IPS DF 6.9 (cell line): ENCODE measurements at regions not wholly inside any gene's neighbourhood (a gene's known extent, or its start where the extent isn't known, plus 50 kb on each side); places are given as distances from the start of the nearest gene placed in this dataset.
"Not testable (repeated sequence)": the region's sequence is repeated elsewhere in the genome, so short reads cannot be mapped to it uniquely, and the experiment has no call there.

Source experiments
- DNase-seq: peaks from one replicate; pipeline ENCODE4 v3.0.0-alpha.2; 2013; ENCODE audit warnings: low read depth, low spot score
- H3K27ac ChIP-seq: one replicate; pipeline ENCODE4 v1.5.1; 2013; ENCODE audit warnings: low read length, control low read depth
- H3K27me3 ChIP-seq: 2 replicates; pipeline ENCODE4 v1.6.1; 2013; ENCODE audit warnings: mild to moderate bottlenecking, low read length; ENCODE audit not compliant: control insufficient read depth, insufficient read depth
- H3K36me3 ChIP-seq: 2 replicates; pipeline ENCODE4 v1.6.1; 2013; ENCODE audit warnings: low read length; ENCODE audit not compliant: control insufficient read depth, insufficient read depth
- H3K4me1 ChIP-seq: 2 replicates; pipeline ENCODE4 v1.6.1; 2013; ENCODE audit warnings: low read length; ENCODE audit not compliant: control insufficient read depth, insufficient read depth
- H3K4me3 ChIP-seq: 2 replicates; pipeline ENCODE4 v1.5.1; 2013; ENCODE audit warnings: mild to moderate bottlenecking, low read length
- H3K9me3 ChIP-seq: 2 replicates; pipeline ENCODE4 v1.6.1; 2013; ENCODE audit warnings: low read length, inconsistent platforms; ENCODE audit not compliant: control insufficient read depth, insufficient read depth
- WGBS: extraction: QIAGEN DNeasy Blood & Tissue Kit; methylation state at CpG from one replicate; pipeline ENCODE4 v1.1.7; 2013; ENCODE audit warnings: mixed read lengths, missing lambda C conversion rate; ENCODE audit not compliant: insufficient read length, insufficient coverage; 5-methylcytosine and 5-hydroxymethylcytosine counted together

DNA sequence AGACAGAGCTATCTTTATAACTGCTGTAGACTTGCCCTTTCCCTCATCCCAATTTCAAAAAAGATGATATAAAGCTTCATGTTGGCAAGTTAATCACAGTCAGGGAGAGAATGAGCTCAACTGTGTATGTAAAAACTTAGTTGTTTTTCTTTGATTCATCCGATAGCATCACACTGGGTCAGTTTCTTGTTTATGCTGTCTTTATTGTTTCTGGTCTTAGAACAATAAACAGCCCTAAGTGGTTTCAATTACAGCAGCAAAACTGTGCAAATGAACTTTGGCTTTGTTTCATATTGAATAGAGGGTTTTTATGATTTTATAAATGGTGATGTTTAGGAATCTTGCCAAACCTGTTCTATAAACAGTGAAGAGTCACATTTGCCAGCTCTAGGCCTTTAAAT is 423.8 kb upstream of the CXADR start:
- no peaks in the 10 kb centered on the region for H3K36me3 ChIP-seq
- WGBS = no CpG with 5 or more reads among the region's 1 CpG
- no peak overlapping the region for H3K27ac ChIP-seq
- no peaks in the 10 kb centered on the region for H3K9me3 ChIP-seq
- no peaks in the 10 kb centered on the region for H3K4me1 ChIP-seq
- DNase-seq = no peak
- H3K4me3 ChIP-seq = no peak overlapping the region
- H3K27me3 ChIP-seq = no peaks in the 10 kb centered on the region

DNA sequence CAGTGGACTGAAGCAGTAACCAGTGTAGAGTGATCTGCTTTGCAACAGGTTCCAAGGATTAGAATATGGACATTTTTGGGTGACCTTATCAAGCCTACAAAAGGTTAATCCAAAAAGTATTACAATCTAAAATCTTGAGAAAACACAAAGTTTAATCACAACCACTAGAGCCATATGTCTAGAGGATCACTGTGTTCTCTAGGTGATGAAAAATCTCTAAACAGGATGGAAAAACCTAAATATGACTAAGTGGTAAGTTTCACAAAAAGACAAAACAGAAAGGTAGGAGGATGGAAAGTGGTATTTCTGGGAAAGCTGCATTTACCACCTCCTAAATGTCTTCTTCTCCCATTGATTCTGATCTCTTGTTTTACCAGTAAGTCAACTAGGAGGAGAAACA is 411.1 kb upstream of the CXADR start:
- Histone ChIP-seq H3K4me3 (no peak overlapping the region), H3K27ac (no peak overlapping the region), H3K27me3 (no peaks in the 10 kb centered on the region), H3K9me3 (no peaks in the 10 kb centered on the region), H3K36me3 (no peaks in the 10 kb centered on the region), H3K4me1 (no peaks in the 10 kb centered on the region)
- DNase-seq = no peak

DNA sequence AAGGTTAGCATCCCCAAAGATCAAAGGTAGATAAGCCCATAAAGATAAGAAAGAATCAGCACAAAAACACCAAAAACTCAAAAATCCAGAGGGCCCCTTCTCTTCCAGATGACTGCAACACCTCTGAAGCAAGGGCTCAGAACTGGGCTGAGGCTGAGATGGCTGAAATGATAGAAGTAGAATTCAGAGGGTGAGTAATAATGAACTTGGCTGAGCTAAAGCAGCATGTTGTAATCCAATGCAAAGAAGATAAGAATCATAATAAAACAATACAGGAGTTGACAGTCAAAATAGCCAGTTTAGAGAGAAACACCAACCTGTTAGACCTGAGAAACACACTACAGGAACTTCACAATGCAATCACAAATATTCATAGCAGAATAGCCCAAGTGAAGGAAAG is 406.9 kb upstream of the CXADR start:
- DNase-seq = no peak
- no peak overlapping the region for H3K4me3 ChIP-seq
- no peak overlapping the region for H3K27ac ChIP-seq
- no peaks in the 10 kb centered on the region for H3K4me1 ChIP-seq
- H3K9me3 ChIP-seq = no peaks in the 10 kb centered on the region
- H3K36me3 ChIP-seq = no peaks in the 10 kb centered on the region
- H3K27me3 ChIP-seq = no peaks in the 10 kb centered on the region

DNA sequence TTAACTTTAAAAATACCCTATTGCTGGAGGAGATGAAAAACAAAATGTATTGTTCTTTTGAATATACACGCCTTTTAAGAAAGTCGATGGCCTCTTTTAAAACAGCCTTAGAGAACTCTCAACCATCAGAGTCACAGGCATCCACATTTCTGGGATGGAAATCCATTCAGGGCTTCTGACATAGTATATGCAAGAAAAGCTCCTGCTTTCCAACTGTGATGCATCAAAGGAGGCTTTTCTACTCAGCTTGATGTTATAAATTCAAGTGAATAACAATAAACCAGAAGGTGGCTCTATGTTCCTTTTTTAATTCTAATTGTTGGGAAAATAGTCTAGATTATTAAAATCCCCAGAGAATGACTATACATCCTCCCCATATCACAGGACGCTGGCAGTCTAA is 398.8 kb upstream of the CXADR start:
- H3K36me3 ChIP-seq = no peaks in the 10 kb centered on the region
- WGBS = no CpG with 5 or more reads among the region's 3 CpGs
- no peaks in the 10 kb centered on the region for H3K27me3 ChIP-seq
- no peak overlapping the region for H3K4me3 ChIP-seq
- no peaks in the 10 kb centered on the region for H3K9me3 ChIP-seq
- no peak for DNase-seq
- H3K27ac ChIP-seq = no peak overlapping the region
- no peaks in the 10 kb centered on the region; the same call in 1 of the 2 replicates for H3K4me1 ChIP-seq

DNA sequence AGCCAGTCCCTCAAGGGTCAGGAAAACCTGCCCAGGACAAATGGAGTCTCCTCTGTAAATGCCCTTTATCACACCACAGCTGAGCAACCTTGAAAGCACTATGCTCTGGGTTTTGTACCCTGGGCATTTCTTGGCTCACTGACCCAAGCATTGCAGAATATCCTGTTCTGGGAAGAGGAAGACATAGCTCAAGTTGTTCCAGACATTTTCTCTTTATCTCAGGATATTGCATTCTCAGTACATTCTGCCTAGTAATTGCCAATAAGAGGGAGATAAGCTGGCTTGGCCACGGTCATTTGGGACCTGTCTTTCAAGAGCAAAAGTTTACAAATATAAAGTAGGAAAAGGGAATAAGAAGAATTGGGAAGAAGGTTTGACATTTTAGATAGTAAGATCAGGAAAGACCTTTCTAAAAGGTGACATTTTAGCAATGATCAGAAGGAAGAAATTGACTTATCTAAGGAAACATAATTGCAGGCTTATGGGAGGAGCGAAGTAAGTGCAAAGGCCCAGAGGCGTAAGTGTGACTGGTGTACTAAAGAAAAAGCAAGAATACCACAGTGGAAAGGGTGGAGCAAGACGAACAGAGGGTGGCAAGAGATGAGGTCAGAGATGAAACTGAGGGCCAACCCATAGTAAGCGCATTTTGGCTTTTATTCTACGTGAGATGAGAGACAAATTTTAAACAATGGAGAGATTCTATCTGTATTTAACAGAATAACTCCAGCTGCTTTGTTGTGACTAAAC is 394.0 kb upstream of the CXADR start:
- no peak for DNase-seq
- Histone ChIP-seq H3K36me3 (no peaks in the 10 kb centered on the region), H3K4me1 (no peaks in the 10 kb centered on the region; the same call in 1 of the 2 replicates), H3K27ac (no peak overlapping the region), H3K27me3 (no peaks in the 10 kb centered on the region), H3K4me3 (no peak overlapping the region), H3K9me3 (no peaks in the 10 kb centered on the region)
- no CpG with 5 or more reads among the region's 6 CpGs for WGBS

DNA sequence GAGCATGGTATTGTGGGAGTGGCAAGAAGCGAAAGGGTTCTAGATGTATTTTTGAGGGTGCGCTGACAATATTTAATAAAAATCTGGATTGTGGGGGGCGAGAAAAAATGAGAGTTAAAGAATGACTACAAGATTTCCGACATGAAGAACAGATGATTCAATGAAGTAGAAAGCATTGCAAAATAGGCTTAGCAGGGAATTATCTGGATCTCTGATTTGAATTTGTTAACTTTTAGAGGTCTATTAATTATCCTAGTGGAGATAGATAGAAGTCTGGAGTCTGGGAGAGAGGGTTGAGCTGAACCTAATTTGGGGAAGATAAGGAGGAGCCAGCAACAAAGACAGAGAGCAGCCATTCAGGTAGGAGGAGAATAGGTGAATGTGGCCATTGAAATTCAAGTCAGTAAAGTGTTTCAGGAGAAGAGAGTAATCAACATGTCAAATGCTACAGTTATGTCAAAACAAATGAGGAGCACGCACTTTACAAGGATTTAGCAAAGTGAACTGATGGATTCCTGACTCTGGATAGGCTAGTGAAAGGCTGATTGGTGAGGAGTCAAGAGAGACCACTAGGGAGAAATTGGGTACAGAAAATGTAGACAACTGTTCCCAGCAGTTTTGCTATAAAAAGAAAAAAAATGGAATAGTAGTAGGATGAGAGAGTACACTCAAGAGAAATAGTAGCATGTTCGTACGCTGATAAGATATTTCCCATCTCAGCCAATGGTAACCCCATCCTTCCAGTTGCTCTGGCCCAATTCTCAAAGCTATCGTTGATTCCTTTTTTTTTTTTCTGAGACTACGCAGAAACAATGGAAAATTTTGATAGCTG is 393.2 kb upstream of the CXADR start:
- Histone ChIP-seq H3K36me3 (no peaks in the 10 kb centered on the region), H3K9me3 (no peaks in the 10 kb centered on the region), H3K4me1 (no peaks in the 10 kb centered on the region; the same call in 1 of the 2 replicates), H3K27ac (no peak overlapping the region), H3K27me3 (no peaks in the 10 kb centered on the region), H3K4me3 (no peak overlapping the region)
- 100% methylated on average over 2 of the region's 9 CpGs for WGBS
- DNase-seq = peak; percentile 20

DNA sequence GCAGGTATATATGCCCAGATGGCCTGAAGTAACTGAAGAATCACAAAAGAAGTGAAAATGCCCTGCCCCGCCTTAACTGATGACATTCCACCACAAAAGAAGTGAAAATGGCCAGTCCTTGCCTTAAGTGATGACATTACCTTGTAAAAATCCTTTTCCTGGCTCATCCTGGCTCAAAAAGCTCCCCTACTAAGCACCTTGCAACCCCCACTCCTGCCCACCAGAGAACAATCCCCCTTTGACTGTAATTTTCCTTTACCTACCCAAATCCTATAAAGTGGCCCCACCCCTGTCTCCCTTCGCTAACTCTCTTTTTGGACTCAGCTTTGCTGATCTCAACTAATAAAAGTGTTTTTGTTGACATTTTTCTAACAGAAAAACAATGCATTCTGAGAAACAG is 385.4 kb upstream of the CXADR start:
- no CpG with 5 or more reads among the region's 2 CpGs for WGBS
- not testable (repeated sequence) for H3K27me3 ChIP-seq, H3K4me3 ChIP-seq, H3K36me3 ChIP-seq, H3K27ac ChIP-seq, H3K9me3 ChIP-seq, H3K4me1 ChIP-seq, DNase-seq

DNA sequence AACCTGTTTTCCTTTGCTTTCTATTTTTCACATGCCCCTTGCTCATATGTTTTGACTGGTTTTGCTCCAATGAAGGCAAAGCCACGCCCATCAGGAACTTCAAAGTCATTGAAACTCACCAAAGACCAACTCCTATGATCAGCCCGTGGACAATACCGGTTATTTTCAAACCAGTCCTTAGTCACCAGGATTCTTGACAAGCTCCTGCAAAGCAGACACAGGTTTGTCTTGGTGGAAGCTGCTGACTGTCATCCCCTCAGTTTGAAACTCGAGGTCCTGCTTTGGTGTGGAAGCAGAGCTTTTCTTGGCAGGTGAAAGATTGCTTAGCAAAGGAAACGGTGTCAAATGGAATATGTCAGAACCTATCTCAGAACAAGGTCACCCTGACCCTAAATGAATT is 384.7 kb upstream of the CXADR start:
- DNase-seq = no peak
- Histone ChIP-seq H3K27ac (no peak overlapping the region), H3K4me1 (no peaks in the 10 kb centered on the region), H3K36me3 (no peaks in the 10 kb centered on the region), H3K9me3 (no peaks in the 10 kb centered on the region), H3K27me3 (no peaks in the 10 kb centered on the region; the same call in 1 of the 2 replicates), H3K4me3 (no peak overlapping the region)
- no CpG with 5 or more reads among the region's 5 CpGs for WGBS

DNA sequence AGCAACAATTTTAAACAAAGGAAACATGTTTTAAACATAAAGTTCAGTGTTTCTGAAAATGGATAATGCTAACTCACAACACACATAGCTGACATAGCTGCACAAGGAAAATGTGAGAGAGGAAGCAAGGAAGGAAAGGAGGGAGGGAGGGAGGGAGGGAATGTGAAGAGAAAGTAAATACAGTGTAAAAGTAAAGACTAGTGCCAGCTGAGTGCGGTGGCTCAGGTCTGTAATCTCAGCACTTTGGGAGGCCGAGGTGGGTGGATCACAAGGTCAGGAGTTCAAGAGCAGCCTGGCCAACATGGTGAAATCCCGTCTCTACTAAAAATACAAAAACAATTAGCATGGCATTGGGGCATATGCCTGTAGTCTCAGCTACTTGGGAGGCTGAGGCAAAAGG is 373.7 kb upstream of the CXADR start:
- no CpG with 5 or more reads among the region's 3 CpGs for WGBS
- not testable (repeated sequence) for H3K9me3 ChIP-seq, H3K36me3 ChIP-seq, DNase-seq, H3K27me3 ChIP-seq, H3K4me1 ChIP-seq, H3K27ac ChIP-seq, H3K4me3 ChIP-seq

DNA sequence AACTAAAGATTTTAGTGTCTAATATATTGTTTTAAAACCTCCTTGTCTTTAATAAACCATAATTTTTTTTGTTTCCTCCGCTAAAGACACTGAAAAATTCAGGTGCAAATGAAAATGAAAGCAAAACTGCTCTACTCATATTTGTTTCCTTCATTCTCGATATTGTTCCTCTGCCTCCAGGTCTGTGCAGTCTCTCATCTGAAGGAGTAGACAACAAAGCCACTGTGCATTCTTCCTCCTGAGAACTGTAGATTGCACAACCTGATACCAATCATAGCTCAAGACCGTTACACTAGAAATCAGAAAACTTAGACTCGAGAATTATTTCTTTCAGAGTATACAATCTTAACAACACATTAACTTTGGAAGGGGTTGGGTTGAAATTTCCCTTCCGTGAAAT is 373.1 kb upstream of the CXADR start:
- WGBS = no CpG with 5 or more reads among the region's 5 CpGs
- no peaks in the 10 kb centered on the region for H3K36me3 ChIP-seq
- H3K4me3 ChIP-seq = no peak overlapping the region
- no peaks in the 10 kb centered on the region for H3K9me3 ChIP-seq
- DNase-seq = no peak
- H3K27me3 ChIP-seq = no peaks in the 10 kb centered on the region
- H3K27ac ChIP-seq = no peak overlapping the region
- H3K4me1 ChIP-seq = no peaks in the 10 kb centered on the region

DNA sequence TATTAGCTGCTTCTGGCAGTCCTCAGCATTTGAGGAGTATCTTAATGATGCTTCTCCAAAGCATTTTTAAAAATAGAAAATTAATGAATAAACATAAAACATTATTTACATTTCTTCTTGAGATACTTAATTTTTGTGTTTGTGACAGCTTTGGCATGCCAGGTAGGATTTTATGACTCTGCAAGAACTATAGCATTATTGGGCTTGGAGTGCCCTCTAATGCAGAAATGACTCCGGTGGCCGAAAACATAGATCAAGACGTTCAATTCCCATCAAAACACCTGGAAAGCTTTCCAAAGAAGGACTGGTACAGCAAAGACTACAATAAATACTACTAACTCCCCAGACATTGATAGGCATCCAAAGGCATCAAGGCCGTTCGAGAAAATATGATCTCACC is 366.4 kb upstream of the CXADR start:
- no peaks in the 10 kb centered on the region for H3K9me3 ChIP-seq
- no CpG with 5 or more reads among the region's 5 CpGs for WGBS
- H3K4me1 ChIP-seq = no peaks in the 10 kb centered on the region
- H3K36me3 ChIP-seq = no peaks in the 10 kb centered on the region
- no peak overlapping the region for H3K27ac ChIP-seq
- H3K4me3 ChIP-seq = no peak overlapping the region
- no peaks in the 10 kb centered on the region for H3K27me3 ChIP-seq
- DNase-seq = peak; percentile 2
